H1 (cell line): ENCODE measurements at regions not wholly inside any gene's neighbourhood (a gene's known extent, or its start where the extent isn't known, plus 50 kb on each side); places are given as distances from the start of the nearest gene placed in this dataset.

Source experiments
- CTCF ChIA-PET: fragments of 300-600 bp; sonication (Branson Sonifier 250); formaldehyde crosslinking; loops from one replicate; lab custom pipeline; 2021; ENCODE audit not compliant: partially characterized antibody; lab: Charles Lee
- POLR2A ChIA-PET: fragments of 300-600 bp; sonication (Branson Sonifier 250); formaldehyde crosslinking; loops from one replicate; lab custom pipeline; 2021; ENCODE audit warnings: inconsistent platforms; ENCODE audit not compliant: partially characterized antibody; lab: Charles Lee
- DNase-seq, 2 experiments: peaks; one replicate each; pipeline versions ENCODE4 v3.0.0 to v3.0.0-alpha.2; 2010 to 2022; ENCODE audit warnings: low spot score in 2 of 2, low read depth in 1 of 2, mixed read lengths in 1 of 2
- FAIRE-seq: peaks from 2 replicates; lab custom pipeline; 2011; peaks lifted over from hg19 to GRCh38; lab: Jason Lieb, UNC
- H2AFZ ChIP-seq: 2 replicates; pipeline ENCODE4 v1.8.1; 2012; ENCODE audit warnings: low read length, inconsistent platforms
- H2AK5ac ChIP-seq: 2 replicates; pipeline ENCODE4 v1.6.1; 2013; ENCODE audit warnings: low read depth, low read length
- H2BK120ac ChIP-seq: replicated peaks from 2 replicates; pipeline ENCODE3; 2013; ENCODE audit warnings: low read depth, low read length, inconsistent platforms
- H2BK12ac ChIP-seq: 2 replicates; pipeline ENCODE4 v1.6.1; 2013; ENCODE audit warnings: low read depth, low read length
- H2BK15ac ChIP-seq: 2 replicates; pipeline ENCODE4 v1.6.1; 2013; ENCODE audit warnings: low read length
- H2BK20ac ChIP-seq: 2 replicates; pipeline ENCODE4 v1.6.1; 2013; ENCODE audit warnings: low read length
- H2BK5ac ChIP-seq: 2 replicates; pipeline ENCODE4 v1.6.1; 2013; ENCODE audit warnings: low read depth, low read length
- H3K14ac ChIP-seq: 2 replicates; pipeline ENCODE4 v1.6.1; 2013; ENCODE audit warnings: inconsistent platforms; ENCODE audit not compliant: insufficient read length
- H3K18ac ChIP-seq: 2 replicates; pipeline ENCODE4 v1.6.1; 2013; ENCODE audit warnings: low read length; ENCODE audit errors: extremely low read depth
- H3K23ac ChIP-seq: 2 replicates; pipeline ENCODE4 v1.6.1; 2013; ENCODE audit warnings: inconsistent platforms; ENCODE audit not compliant: insufficient read length
- H3K23me2 ChIP-seq: 2 replicates; pipeline ENCODE4 v1.6.1; 2013; ENCODE audit warnings: low read depth, low read length
- H3K27ac ChIP-seq: 2 replicates; pipeline ENCODE4 v1.6.1; 2011; ENCODE audit warnings: low read depth, low read length, inconsistent platforms
- H3K27me3 ChIP-seq, 4 experiments: replicated peaks in 1 of 4; 1 replicate in 1 of 4; 2 replicates in 3 of 4; pipeline versions ENCODE4 v1.6.1 to v1.8.1; 2011 to 2013; ENCODE audit warnings: low read length in 3 of 4, mild to moderate bottlenecking in 3 of 4, inconsistent platforms in 2 of 4, mixed read lengths in 2 of 4, moderate library complexity in 1 of 4; ENCODE audit not compliant: control insufficient read depth in 3 of 4, insufficient read depth in 3 of 4; ENCODE audit errors: extremely low read depth in 1 of 4
- H3K36me3 ChIP-seq, 4 experiments: 2 replicates each; pipeline versions ENCODE4 v1.6.1 to v1.8.1; 2011 to 2013; ENCODE audit warnings: mild to moderate bottlenecking in 4 of 4, low read length in 3 of 4, moderate library complexity in 2 of 4, control low read depth in 1 of 4, inconsistent platforms in 1 of 4; ENCODE audit not compliant: insufficient read depth in 4 of 4, control insufficient read depth in 2 of 4
- H3K4ac ChIP-seq: replicated peaks from 2 replicates; pipeline ENCODE3; 2013; ENCODE audit warnings: low read length, low read depth, mixed read lengths, inconsistent platforms; ENCODE audit not compliant: insufficient read length
- H3K4me1 ChIP-seq, 4 experiments: replicated peaks in 1 of 4; 1 replicate in 1 of 4; 2 replicates in 3 of 4; pipeline versions ENCODE4 v1.6.1 to v1.8.1; 2011 to 2013; ENCODE audit warnings: low read length in 3 of 4, inconsistent platforms in 2 of 4, mixed read lengths in 1 of 4; ENCODE audit not compliant: insufficient read depth in 4 of 4, control insufficient read depth in 3 of 4
- H3K4me2 ChIP-seq, 2 experiments: 2 replicates each; pipeline versions ENCODE4 v1.6.1 to v1.8.1; 2011 to 2013; ENCODE audit warnings: low read depth in 2 of 2, low read length in 2 of 2, control low read depth in 1 of 2, inconsistent platforms in 1 of 2, mild to moderate bottlenecking in 1 of 2; ENCODE audit not compliant: insufficient read depth in 1 of 2
- H3K4me3 ChIP-seq, 4 experiments: fragments of 200-600, 300-600 bp in 1 of 4; sonication (generic), shearing (Covaris generic), sonication (Bioruptor Twin) in 1 of 4; 2 replicates each; pipeline versions ENCODE4 v1.5.1 to v1.8.1; 2011 to 2016; ENCODE audit warnings: low read length in 4 of 4, low read depth in 3 of 4, control low read depth in 2 of 4, inconsistent platforms in 2 of 4, mild to moderate bottlenecking in 2 of 4, mixed read lengths in 1 of 4, moderate library complexity in 1 of 4; ENCODE audit not compliant: insufficient read depth in 2 of 4; ENCODE audit errors: extremely low read depth in 1 of 4
- H3K56ac ChIP-seq: replicated peaks from 2 replicates; pipeline ENCODE3; 2013; ENCODE audit warnings: low read depth, mild to moderate bottlenecking, mixed read lengths, low read length, inconsistent platforms; ENCODE audit not compliant: insufficient read length
- H3K79me1 ChIP-seq: 2 replicates; pipeline ENCODE4 v1.6.1; 2013; ENCODE audit warnings: low read depth, low read length, control low read depth
- H3K79me2 ChIP-seq, 2 experiments: 2 replicates each; pipeline versions ENCODE4 v1.6.1 to v1.8.1; 2012 to 2013; ENCODE audit warnings: low read length in 2 of 2, mild to moderate bottlenecking in 2 of 2, inconsistent platforms in 1 of 2; ENCODE audit not compliant: insufficient read depth in 2 of 2, control insufficient read depth in 1 of 2
- H3K9ac ChIP-seq, 4 experiments: replicated peaks in 1 of 4; 1 replicate in 1 of 4; 2 replicates in 3 of 4; pipeline versions ENCODE4 v1.6.1 to v1.8.1; 2011 to 2013; ENCODE audit warnings: low read depth in 3 of 4, low read length in 3 of 4, control low read depth in 2 of 4, mild to moderate bottlenecking in 2 of 4, moderate library complexity in 2 of 4, inconsistent platforms in 1 of 4; ENCODE audit errors: extremely low read depth in 1 of 4
- H3K9me3 ChIP-seq, 2 experiments: 2 replicates each; pipeline versions ENCODE4 v1.6.1 to v1.8.1; 2012 to 2013; ENCODE audit warnings: mild to moderate bottlenecking in 2 of 2, moderate library complexity in 2 of 2, control low read depth in 1 of 2, inconsistent platforms in 1 of 2, low read depth in 1 of 2, low read length in 1 of 2, mixed read lengths in 1 of 2; ENCODE audit not compliant: insufficient read depth in 2 of 2
- H4K20me1 ChIP-seq, 2 experiments: replicated peaks in 1 of 2; 2 replicates each; pipeline versions ENCODE3 to v1.8.1; 2011 to 2013; ENCODE audit warnings: inconsistent platforms in 2 of 2, low read length in 2 of 2, mild to moderate bottlenecking in 1 of 2; ENCODE audit not compliant: insufficient read depth in 2 of 2, control insufficient read depth in 1 of 2
- H4K5ac ChIP-seq: 2 replicates; pipeline ENCODE4 v1.6.1; 2013; ENCODE audit warnings: low read length, low read depth, mixed read lengths, inconsistent platforms; ENCODE audit not compliant: insufficient read length
- H4K8ac ChIP-seq: 2 replicates; pipeline ENCODE4 v1.8.0; 2013; ENCODE audit warnings: mild to moderate bottlenecking, moderate library complexity, low read length, inconsistent platforms; ENCODE audit not compliant: insufficient read depth; ENCODE audit errors: extremely low read depth
- H4K91ac ChIP-seq: replicated peaks from 2 replicates; pipeline ENCODE3; 2013; ENCODE audit warnings: low read length, mixed read lengths, inconsistent platforms; ENCODE audit not compliant: insufficient read length
- HDAC2 ChIP-seq, 2 experiments: fragments of 300-600 bp in 1 of 2; sonication (generic) in 1 of 2; IDR thresholded peaks; 2 replicates each; pipeline ENCODE4 v1.6.1; 2011 to 2012; ENCODE audit warnings: low read depth in 2 of 2, low read length in 2 of 2, mild to moderate bottlenecking in 2 of 2, moderate library complexity in 2 of 2, borderline replicate concordance in 1 of 2, inconsistent platforms in 1 of 2
- KDM5A ChIP-seq: fragments of 200-600 bp; IDR thresholded peaks from 2 replicates; pipeline ENCODE4 v1.7.1; 2012; ENCODE audit warnings: mild to moderate bottlenecking, low read length, inconsistent platforms, mixed read lengths
- NRF1 ChIP-seq: IDR thresholded peaks from 2 replicates; pipeline ENCODE4 v1.6.1; 2011; ENCODE audit warnings: mild to moderate bottlenecking, low read depth, low read length, improper control_type of control experiment
- PHF8 ChIP-seq: fragments of 200-600 bp; sonication (generic); conservative IDR thresholded peaks from 2 replicates; pipeline ENCODE4 v1.7.1; 2012; ENCODE audit warnings: low read depth, mild to moderate bottlenecking, inconsistent platforms, low read length, moderate library complexity
- POU5F1 ChIP-seq: IDR thresholded peaks from 2 replicates; pipeline ENCODE4 v1.6.1; 2011; ENCODE audit warnings: low read depth, mild to moderate bottlenecking, low read length, moderate library complexity
- SAP30 ChIP-seq: fragments of 300-600 bp; sonication (generic); IDR thresholded peaks from 2 replicates; pipeline ENCODE4 v1.7.1; 2012; ENCODE audit warnings: low read length, moderate library complexity, mild to moderate bottlenecking, inconsistent platforms; ENCODE audit not compliant: insufficient read depth, insufficient replicate concordance
- SIRT6 ChIP-seq: IDR thresholded peaks from one replicate; pipeline ENCODE4 v1.7.1; 2012; ENCODE audit warnings: low read length, inconsistent platforms
- SP4 ChIP-seq: IDR thresholded peaks from 2 replicates; pipeline ENCODE4 v1.6.1; 2012; ENCODE audit warnings: low read length, inconsistent platforms
- TBP ChIP-seq: IDR thresholded peaks from 2 replicates; pipeline ENCODE4 v1.6.1; 2011; ENCODE audit warnings: low read depth, low read length, improper control_type of control experiment
- TCF12 ChIP-seq: IDR thresholded peaks from 2 replicates; pipeline ENCODE4 v1.6.1; 2011; ENCODE audit warnings: low read depth, mild to moderate bottlenecking, low read length
- WGBS, 2 experiments: shearing (Covaris generic) in 1 of 2; methylation state at CpG; one replicate each; pipeline versions ENCODE4 v1.1.6 to v1.1.7; 2013 to 2015; ENCODE audit warnings: low lambda C conversion rate in 2 of 2, mixed read lengths in 2 of 2, inconsistent platforms in 1 of 2, low coverage in 1 of 2, missing lambda C conversion rate in 1 of 2; ENCODE audit not compliant: insufficient replicate concordance in 2 of 2, insufficient coverage in 1 of 2, insufficient read length in 1 of 2; ENCODE audit errors: extremely low coverage in 1 of 2, missing lambda C conversion rate in 1 of 2; 5-methylcytosine and 5-hydroxymethylcytosine counted together

- CTCF ChIA-PET = interaction anchor here (0.7 to 1.5 kb wide), 4 partner anchors 12 to 30 kb away, joined by 3 read pairs; no protein-coding TSS in a partner anchor
Observed at GRCh38 chr6:108766886-108767285, 81.3 kb upstream of the ARMC2 start.

More at GRCh38 chr6:108766886-108767285, 81.3 kb upstream of the ARMC2 start:
- Histone ChIP-seq H2AK5ac (no peak overlapping the region), H3K27ac (no peak overlapping the region), H2BK20ac (peak overlapping the region; percentile 50; the same call in 1 of the 2 replicates), H3K4me2 (no peak overlapping the region), H4K8ac (no peak overlapping the region), H4K5ac (no peak overlapping the region), H3K79me2 (no peaks in the 10 kb centered on the region), H3K18ac (no peak overlapping the region; the same call in 1 of the 2 replicates), H2BK5ac (no peak overlapping the region), H3K14ac (no peak overlapping the region), H3K9me3 (0 out of 4 replicates have a peak, but pooled peaks cover 0 to 3% of the 10 kb centered on the region in 2 experiments), H3K23me2 (no peaks in the 10 kb centered on the region; the same call in 1 of the 2 replicates), H3K9ac (no peak overlapping the region), H4K20me1 (no peaks in the 10 kb centered on the region), H3K4ac (no peak overlapping the region), H3K36me3 (no peaks in the 10 kb centered on the region; a peak in 1 of 8 replicates), H3K79me1 (no peaks in the 10 kb centered on the region), H2BK12ac (no peak overlapping the region), H3K23ac (no peak overlapping the region), H3K56ac (no peak overlapping the region), H3K27me3 (no peaks in the 10 kb centered on the region), H3K4me3 (no peak overlapping the region), H3K4me1 (no peaks in the 10 kb centered on the region), H2AFZ (no peak overlapping the region), H4K91ac (no peak overlapping the region), H2BK15ac (no peak overlapping the region), H2BK120ac (no peak overlapping the region)
- peak in 1 of 2 experiments; percentile 33 for DNase-seq
- TF ChIP-seq SAP30 = no peak
- TF ChIP-seq SP4 = no peak
- no peak for TF ChIP-seq POU5F1
- TF ChIP-seq TBP = no peak
- no peak for TF ChIP-seq NRF1
- TF ChIP-seq SIRT6 = no peak
- no peak for TF ChIP-seq KDM5A
- TF ChIP-seq PHF8 = no peak
- TF ChIP-seq TCF12 = no peak
- no peak for TF ChIP-seq HDAC2 (IDR thresholded peaks at IDR 0.05; ENCODE audit: borderline replicate concordance in 1 of 2, low read depth in 2 of 2, low read length in 2 of 2)
- 96% methylated on average over 6 of the region's 6 CpGs; no CpG with 5 or more reads in 1 of the 2 experiments for WGBS, 2 experiments
- POLR2A ChIA-PET = interaction anchor here (0.9 to 1.7 kb wide), 2 partner anchors 11 to 210 kb away, joined by 3 to 4 read pairs; no protein-coding TSS in a partner anchor
- FAIRE-seq = no peak
